IPS DF 6.9 (cell line): ENCODE measurements at regions not wholly inside any gene's neighbourhood (a gene's known extent, or its start where the extent isn't known, plus 50 kb on each side); places are given as distances from the start of the nearest gene placed in this dataset.

Source experiments
- DNase-seq: peaks from one replicate; pipeline ENCODE4 v3.0.0-alpha.2; 2013; ENCODE audit warnings: low read depth, low spot score
- H3K27ac ChIP-seq: one replicate; pipeline ENCODE4 v1.5.1; 2013; ENCODE audit warnings: low read length, control low read depth
- H3K27me3 ChIP-seq: 2 replicates; pipeline ENCODE4 v1.6.1; 2013; ENCODE audit warnings: mild to moderate bottlenecking, low read length; ENCODE audit not compliant: control insufficient read depth, insufficient read depth
- H3K36me3 ChIP-seq: 2 replicates; pipeline ENCODE4 v1.6.1; 2013; ENCODE audit warnings: low read length; ENCODE audit not compliant: control insufficient read depth, insufficient read depth
- H3K4me1 ChIP-seq: 2 replicates; pipeline ENCODE4 v1.6.1; 2013; ENCODE audit warnings: low read length; ENCODE audit not compliant: control insufficient read depth, insufficient read depth
- H3K4me3 ChIP-seq: 2 replicates; pipeline ENCODE4 v1.5.1; 2013; ENCODE audit warnings: mild to moderate bottlenecking, low read length
- H3K9me3 ChIP-seq: 2 replicates; pipeline ENCODE4 v1.6.1; 2013; ENCODE audit warnings: low read length, inconsistent platforms; ENCODE audit not compliant: control insufficient read depth, insufficient read depth
- WGBS: extraction: QIAGEN DNeasy Blood & Tissue Kit; methylation state at CpG from one replicate; pipeline ENCODE4 v1.1.7; 2013; ENCODE audit warnings: mixed read lengths, missing lambda C conversion rate; ENCODE audit not compliant: insufficient read length, insufficient coverage; 5-methylcytosine and 5-hydroxymethylcytosine counted together

GRCh38 chr2:16244153-16244965 lies 304.0 kb downstream of the MYCN start:
- Histone ChIP-seq H3K27me3 (no peaks in the 10 kb centered on the region), H3K9me3 (no peaks in the 10 kb centered on the region), H3K4me1 (no peaks in the 10 kb centered on the region; the same call in 1 of the 2 replicates), H3K4me3 (no peak overlapping the region), H3K27ac (no peak overlapping the region), H3K36me3 (no peaks in the 10 kb centered on the region)
- DNase-seq: no peak
- WGBS: no CpG with 5 or more reads among the region's 6 CpGs

- WGBS: no CpG with 5 or more reads among the region's 10 CpGs
- Histone ChIP-seq H3K4me1 (no peaks in the 10 kb centered on the region; the same call in 1 of the 2 replicates), H3K27ac (no peak overlapping the region), H3K27me3 (no peaks in the 10 kb centered on the region), H3K4me3 (no peak overlapping the region), H3K9me3 (no peaks in the 10 kb centered on the region), H3K36me3 (no peaks in the 10 kb centered on the region)
- DNase-seq: no peak
Measured at GRCh38 chr2:16243411-16243996, 303.2 kb downstream of the MYCN start.

- H3K4me1 ChIP-seq: no peaks in the 10 kb centered on the region; the same call in 1 of the 2 replicates
- DNase-seq: no peak
- H3K36me3 ChIP-seq: no peaks in the 10 kb centered on the region
- H3K9me3 ChIP-seq: no peaks in the 10 kb centered on the region
- no peaks in the 10 kb centered on the region for H3K27me3 ChIP-seq
- no peak overlapping the region for H3K27ac ChIP-seq
- no peak overlapping the region for H3K4me3 ChIP-seq
Measured at GRCh38 chr2:16242906-16243305, 302.6 kb downstream of the MYCN start.

GRCh38 chr2:16241166-16242160 lies 301.1 kb downstream of the MYCN start:
- no peaks in the 10 kb centered on the region for H3K9me3 ChIP-seq
- no CpG with 5 or more reads among the region's 6 CpGs for WGBS

GRCh38 chr2:16240402-16240801 lies 300.1 kb downstream of the MYCN start:
- H3K4me3 ChIP-seq: no peak overlapping the region
- H3K27me3 ChIP-seq: no peaks in the 10 kb centered on the region
- H3K4me1 ChIP-seq: no peaks in the 10 kb centered on the region
- H3K27ac ChIP-seq: no peak overlapping the region
- no peaks in the 10 kb centered on the region for H3K9me3 ChIP-seq
- no CpG with 5 or more reads among the region's 3 CpGs for WGBS
- DNase-seq: no peak
- H3K36me3 ChIP-seq: no peaks in the 10 kb centered on the region

More at GRCh38 chr2:16241166-16242160, 301.1 kb downstream of the MYCN start:
- Histone ChIP-seq H3K4me1 (no peaks in the 10 kb centered on the region; the same call in 1 of the 2 replicates), H3K27ac (no peak overlapping the region), H3K4me3 (no peak overlapping the region), H3K36me3 (no peaks in the 10 kb centered on the region), H3K27me3 (no peaks in the 10 kb centered on the region)
- DNase-seq: no peak

GRCh38 chr2:16239296-16239850 lies 299.0 kb downstream of the MYCN start:
- H3K4me3 ChIP-seq: no peak overlapping the region
- WGBS: no CpG with 5 or more reads among the region's 6 CpGs
- H3K36me3 ChIP-seq: no peaks in the 10 kb centered on the region
- H3K27ac ChIP-seq: no peak overlapping the region
- H3K27me3 ChIP-seq: no peaks in the 10 kb centered on the region
- no peak for DNase-seq
- H3K9me3 ChIP-seq: no peaks in the 10 kb centered on the region
- H3K4me1 ChIP-seq: no peaks in the 10 kb centered on the region

- Histone ChIP-seq H3K27ac (no peak overlapping the region), H3K4me3 (no peak overlapping the region)
Measured at GRCh38 chr2:16238786-16239185, 298.4 kb downstream of the MYCN start.

GRCh38 chr2:16238001-16238761 lies 297.8 kb downstream of the MYCN start:
- no peak for DNase-seq
- Histone ChIP-seq H3K4me1 (no peaks in the 10 kb centered on the region), H3K27ac (no peak overlapping the region), H3K9me3 (no peaks in the 10 kb centered on the region), H3K36me3 (no peaks in the 10 kb centered on the region), H3K4me3 (no peak overlapping the region), H3K27me3 (no peaks in the 10 kb centered on the region)
- no CpG with 5 or more reads among the region's 10 CpGs for WGBS

More at GRCh38 chr2:16238786-16239185, 298.4 kb downstream of the MYCN start:
- DNase-seq: no peak
- Histone ChIP-seq H3K36me3 (no peaks in the 10 kb centered on the region), H3K27me3 (no peaks in the 10 kb centered on the region), H3K9me3 (no peaks in the 10 kb centered on the region), H3K4me1 (no peaks in the 10 kb centered on the region)

- H3K4me3 ChIP-seq: no peak overlapping the region
- DNase-seq: no peak
- H3K27me3 ChIP-seq: no peaks in the 10 kb centered on the region
- no CpG with 5 or more reads among the region's 1 CpG for WGBS
- H3K27ac ChIP-seq: no peak overlapping the region
- H3K9me3 ChIP-seq: no peaks in the 10 kb centered on the region
- no peaks in the 10 kb centered on the region for H3K36me3 ChIP-seq
- no peaks in the 10 kb centered on the region for H3K4me1 ChIP-seq
Measured at GRCh38 chr2:16235747-16236146, 295.4 kb downstream of the MYCN start.
